ENCODE measurements at regions not wholly inside any gene's neighbourhood (a gene's known extent, or its start where the extent isn't known, plus 50 kb on each side); places are given as distances from the start of the nearest gene placed in this dataset.

DNA sequence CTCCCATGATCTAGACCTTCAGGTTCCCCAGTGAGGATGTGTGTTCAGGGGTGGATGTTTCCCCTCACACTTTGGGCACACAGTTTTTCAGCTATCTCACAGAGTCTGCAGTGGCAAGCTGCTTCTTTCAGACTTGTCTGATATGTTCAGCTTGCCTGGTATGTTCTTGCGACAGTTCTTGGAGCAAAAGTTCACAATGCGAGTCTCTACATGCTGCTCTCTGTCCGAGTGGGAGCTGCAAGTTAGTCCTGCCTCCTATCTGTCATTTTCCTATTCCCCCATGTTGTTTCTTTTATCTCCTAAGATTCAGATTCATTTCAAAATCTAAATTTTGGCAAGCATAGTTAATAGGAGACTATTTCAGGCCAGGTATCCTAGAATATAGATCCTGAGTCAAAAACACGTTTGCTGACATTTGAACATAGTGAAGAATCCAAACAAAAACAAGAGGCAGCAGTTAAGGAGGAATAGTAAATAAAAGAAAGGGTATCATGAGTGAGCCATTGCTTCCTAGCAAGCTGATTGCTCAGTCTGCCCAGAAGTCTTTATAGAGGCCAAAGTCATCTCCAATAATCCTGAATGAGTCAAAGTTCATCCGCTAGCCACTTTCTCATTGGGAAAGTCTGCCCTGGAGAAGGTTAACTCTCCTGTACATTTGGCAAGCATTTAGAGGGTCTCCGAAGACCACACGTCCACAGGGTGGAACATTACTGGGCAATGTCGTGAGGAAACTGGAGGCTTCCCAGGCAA, 140.2 kb upstream of the MOCS1 start:
- DNase-seq: no peak

DNA sequence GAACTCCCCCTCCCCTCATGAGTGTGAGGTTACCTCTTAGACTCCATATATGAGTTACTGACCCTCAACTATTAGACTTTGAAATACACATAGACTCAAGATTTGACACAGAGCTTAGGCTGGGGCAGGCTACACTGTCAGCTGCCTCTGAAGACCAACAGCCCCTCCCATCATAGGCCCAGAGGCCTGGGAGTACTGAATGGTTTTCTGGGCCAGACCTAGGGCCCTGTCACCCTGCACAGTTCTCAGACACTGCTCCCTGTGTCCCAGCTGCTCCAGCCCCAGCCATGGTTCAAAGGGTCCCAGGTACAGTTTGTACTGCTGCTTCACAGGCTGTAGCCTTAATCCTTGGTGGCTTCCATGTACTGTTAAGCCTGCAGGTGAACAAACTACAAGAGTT, 132.1 kb upstream of the MOCS1 start:
- DNase-seq: no peak

- no peak for DNase-seq
Measured at GRCh38 chr6:40056865-40057264, 122.6 kb upstream of the MOCS1 start.

- no peak for DNase-seq
Measured at GRCh38 chr6:40054602-40055001, 120.3 kb upstream of the MOCS1 start.

DNA sequence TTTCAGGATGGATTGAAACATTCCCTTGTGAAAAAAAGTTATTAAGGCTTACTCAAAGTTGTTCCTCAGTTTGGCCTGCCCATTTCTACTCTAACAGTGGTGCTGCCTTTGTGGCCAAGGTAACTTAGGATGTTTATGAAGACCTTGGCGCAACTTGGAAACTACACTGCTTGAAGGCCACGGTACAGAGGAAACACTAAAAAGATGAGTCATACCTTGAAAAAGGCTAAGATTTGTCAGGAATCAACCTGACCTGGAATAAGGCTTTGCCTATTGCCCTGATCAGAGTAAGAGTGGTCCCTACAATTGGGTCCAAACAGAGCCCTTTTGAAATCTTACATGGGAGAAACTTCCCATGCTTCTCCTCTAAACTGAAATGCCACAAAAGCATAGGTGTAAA, 119.9 kb upstream of the MOCS1 start:
- no peak for DNase-seq

GRCh38 chr6:40049128-40049527, 114.9 kb upstream of the MOCS1 start:
- DNase-seq: no peak

DNA sequence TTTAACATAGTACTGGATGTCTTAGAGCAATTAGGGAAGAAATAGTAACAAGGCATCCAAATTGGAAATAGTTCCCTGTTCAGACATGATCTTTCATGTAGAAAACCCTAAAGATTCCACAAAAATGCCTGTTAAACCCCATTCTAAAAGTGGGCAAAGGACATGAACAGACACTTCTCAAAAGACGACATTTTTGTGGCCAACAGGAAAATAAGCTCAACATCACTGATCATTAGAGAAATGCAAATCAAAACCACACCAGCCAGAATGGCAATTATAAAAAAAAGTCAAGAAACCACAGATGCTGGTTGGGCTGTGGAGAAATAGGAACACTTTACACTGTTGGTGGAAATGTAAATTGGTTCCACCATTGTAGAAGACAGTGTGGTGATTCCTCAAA, 109.9 kb upstream of the MOCS1 start:
- no peak for DNase-seq

GRCh38 chr6:40042232-40042631, 108.0 kb upstream of the MOCS1 start:
- no peak for DNase-seq

DNA sequence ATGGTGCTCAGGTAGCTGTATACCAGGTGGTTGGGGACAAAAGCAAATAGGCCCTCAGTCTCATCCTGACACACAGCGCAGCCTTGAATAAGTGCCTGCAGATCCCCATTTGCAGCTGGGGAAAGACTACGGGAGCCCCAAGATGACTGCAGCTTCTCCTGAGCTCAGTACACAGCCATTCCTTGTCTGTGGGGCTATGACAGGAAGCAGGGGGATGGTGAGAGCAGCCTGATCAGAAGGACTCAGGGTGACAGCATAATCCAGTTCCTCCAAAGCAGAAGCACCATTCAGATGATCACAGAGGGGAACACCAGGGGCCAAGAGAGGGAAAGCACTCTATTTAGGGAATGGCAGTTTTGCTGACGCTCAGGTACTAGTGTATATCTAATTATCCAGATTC, 104.8 kb upstream of the MOCS1 start:
- DNase-seq: no peak

DNA sequence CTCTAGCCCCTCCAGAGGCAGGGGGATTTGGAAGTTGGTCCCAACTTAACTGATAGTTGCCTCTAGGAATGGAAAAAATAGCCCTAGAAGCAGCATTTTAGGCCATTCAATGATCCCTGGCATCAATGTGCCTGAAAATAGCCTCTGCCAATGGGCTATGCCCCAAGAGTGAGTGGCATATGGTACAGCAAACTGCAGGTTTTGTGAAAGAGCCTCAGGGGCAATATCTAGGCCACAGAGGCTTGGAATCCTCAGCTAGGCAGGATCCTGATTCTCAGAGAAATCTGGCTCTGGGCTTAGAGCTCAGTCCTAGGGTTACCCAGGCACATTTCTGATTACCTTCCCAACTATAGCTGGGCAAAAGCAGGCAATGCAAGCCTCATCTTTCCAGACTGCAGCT, 104.4 kb upstream of the MOCS1 start:
- no peak for DNase-seq

- no peak for DNase-seq
Measured at GRCh38 chr6:40037271-40037670, 103.0 kb upstream of the MOCS1 start.

DNA sequence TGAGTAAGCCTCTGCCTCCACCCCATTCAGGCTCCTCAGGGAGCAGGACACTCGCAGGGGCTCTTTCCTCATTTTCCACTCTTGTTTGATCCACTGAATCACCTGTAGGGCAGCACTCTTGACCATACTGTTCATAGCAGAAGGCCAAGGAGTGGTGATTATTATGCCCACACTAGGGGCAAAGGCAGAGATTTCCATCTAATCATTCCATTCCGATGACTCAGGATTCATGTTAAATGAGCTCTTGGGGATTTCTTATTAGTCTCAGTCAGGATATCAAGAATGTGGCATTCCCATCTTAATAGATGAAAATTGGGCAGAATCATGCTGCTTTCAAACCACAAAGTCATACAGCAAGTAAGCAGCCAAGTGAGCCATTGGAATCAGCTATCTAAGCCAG, 101.9 kb upstream of the MOCS1 start:
- no peak for DNase-seq

- DNase-seq: no peak
Measured at GRCh38 chr6:40028449-40028848, 94.2 kb upstream of the MOCS1 start.

DNA sequence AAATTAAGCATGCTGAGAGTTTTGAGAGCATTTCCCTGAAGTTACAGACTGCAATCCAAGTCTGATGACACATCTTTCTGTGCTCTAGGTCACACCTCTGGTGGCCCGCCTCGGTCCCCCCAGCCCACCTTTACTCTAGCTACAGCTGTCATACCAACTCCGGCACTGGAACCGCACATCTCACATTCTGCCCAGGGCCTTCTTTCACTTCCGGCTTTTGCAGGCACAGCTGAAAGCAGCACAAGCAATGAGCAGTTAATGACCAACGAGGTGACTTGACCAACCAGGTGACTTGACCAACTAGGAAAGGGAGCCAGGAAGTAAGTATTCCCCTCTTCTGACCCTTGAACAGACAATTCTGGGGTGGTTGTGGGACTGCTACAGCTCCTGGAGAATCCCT, 88.6 kb upstream of the MOCS1 start:
- no peak for DNase-seq

GRCh38 chr6:40020166-40020565, 85.9 kb upstream of the MOCS1 start:
- DNase-seq: no peak

DNA sequence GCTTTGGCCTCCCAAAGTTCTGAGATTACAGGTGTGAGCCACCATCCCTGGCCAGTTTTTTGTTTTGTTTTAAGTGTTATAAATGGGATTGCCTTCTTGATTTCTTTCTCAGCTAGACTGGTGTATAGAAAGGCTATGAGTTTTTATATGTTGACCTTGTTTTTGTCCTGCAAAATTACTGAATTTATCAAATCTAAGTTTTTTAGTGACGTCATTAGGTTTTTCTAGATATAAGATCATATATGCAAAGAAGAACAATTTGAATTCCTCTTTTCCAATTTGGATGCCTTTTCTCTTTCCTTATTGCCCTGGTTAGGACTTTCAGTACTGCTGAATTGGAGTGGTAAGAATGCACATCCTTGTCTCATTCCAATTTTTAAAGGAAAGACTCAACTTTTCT, 81.3 kb upstream of the MOCS1 start:
- DNase-seq: no peak

DNA sequence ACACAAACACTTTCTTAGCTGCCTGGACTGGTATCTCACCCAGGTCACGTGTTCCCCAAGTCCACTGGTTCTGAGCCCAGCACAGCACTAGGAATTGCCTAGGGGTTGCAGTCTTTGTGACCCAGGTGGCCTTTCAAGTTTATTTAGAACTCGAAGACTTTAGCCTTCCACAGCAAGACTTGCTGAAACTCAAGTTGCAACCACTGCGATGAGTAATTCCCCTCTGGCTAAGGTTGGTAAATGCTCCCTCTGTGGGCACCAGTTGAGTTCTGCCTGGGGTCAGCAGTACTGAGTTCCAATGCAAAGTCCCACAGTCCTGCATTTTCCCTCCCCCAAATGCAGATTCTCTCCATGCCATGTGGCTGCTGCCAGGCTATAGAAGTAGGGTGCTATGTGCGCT, 77.6 kb upstream of the MOCS1 start:
- no peak for DNase-seq

DNA sequence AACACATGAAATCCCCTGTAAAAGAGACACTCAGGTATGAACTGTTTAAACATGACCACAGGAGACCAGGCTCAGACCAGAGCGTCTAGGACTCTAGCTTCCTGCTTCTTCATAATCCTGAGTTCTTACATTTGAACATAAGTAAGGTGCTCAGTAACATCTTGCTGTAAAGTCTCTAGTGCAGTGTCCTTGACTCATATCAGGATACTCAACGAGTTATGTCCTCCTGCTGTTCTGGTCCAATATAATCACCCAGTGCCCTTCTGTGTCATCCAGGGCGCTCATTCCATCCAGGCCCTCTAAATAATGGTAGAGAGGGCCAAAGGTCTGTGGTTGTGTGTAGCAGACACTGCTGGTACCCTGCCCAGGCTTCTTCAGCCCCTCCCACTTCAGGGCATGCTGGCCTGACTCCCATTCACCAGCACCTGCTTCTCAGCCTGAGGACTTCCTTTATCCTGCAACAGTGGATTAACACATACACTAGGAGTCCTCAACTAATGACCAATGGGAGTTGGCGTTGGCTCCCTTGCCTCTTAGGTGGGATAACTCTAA, 66.8 kb upstream of the MOCS1 start:
- DNase-seq: no peak

GRCh38 chr6:39999006-39999867, 65.0 kb upstream of the MOCS1 start:
- no peak for DNase-seq

- no peak for DNase-seq
Measured at GRCh38 chr6:39998126-39998525, 63.9 kb upstream of the MOCS1 start.

GRCh38 chr6:39997101-39997635, 62.9 kb upstream of the MOCS1 start:
- no peak for DNase-seq

GRCh38 chr6:39995633-39996032, 61.4 kb upstream of the MOCS1 start:
- DNase-seq: no peak

DNA sequence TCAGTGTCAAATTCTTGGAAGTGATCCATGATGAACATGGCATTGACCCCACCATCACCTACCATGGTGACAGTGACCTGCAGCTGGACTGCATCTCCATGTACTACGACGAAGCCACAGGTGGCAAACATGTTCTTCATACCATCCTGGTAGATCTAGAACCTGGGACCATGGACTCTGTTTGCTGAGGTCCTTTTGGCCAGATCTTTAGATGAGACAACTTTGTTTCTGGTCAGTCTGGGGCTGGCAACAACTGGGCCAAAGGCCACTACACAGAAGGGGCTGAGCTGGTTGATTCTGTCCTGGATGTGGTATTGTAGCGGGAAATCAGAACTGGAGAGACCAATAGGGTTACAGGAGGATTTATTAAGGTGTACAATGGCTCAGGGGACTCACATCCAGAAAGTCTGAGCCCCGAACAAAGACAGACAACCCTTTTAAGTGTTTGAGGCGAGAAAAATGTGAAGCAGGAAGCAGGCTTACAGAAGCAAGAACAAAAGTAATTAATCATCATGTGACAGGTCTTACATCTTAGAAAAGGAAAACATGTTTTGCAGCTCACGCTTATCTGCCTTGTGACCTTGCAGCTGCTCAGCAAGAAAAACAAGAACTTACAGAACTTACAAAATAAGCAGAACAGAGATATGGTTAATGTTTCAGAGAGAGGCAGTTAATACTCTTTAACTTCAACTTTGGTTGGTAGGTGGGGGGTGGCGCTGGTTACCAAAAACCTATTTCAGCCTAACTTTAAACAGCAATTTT, 58.8 kb upstream of the MOCS1 start:
- no peak for DNase-seq

All from fibroblast of skin of abdomen (primary cell).